MM.1S (cell line): ENCODE measurements at regions not wholly inside any gene's neighbourhood (a gene's known extent, or its start where the extent isn't known, plus 50 kb on each side); places are given as distances from the start of the nearest gene placed in this dataset.

Experiments
- DNase-seq: peaks from one replicate; pipeline ENCODE4 v3.0.0-alpha.2; 2015
- H2AFZ ChIP-seq: fragments of 300-600 bp; sonication (generic); 2 replicates; pipeline ENCODE4 v1.6.0; 2016; ENCODE audit warnings: antibody characterized with exemption, low read length
- H3F3A ChIP-seq: fragments of 300-600 bp; sonication (generic); 2 replicates; pipeline ENCODE4 v1.6.1; 2016; ENCODE audit warnings: mild to moderate bottlenecking, antibody characterized with exemption, low read length, moderate library complexity, mixed read lengths; ENCODE audit not compliant: insufficient read depth
- H3K27ac ChIP-seq: fragments of 300-600 bp; sonication (generic); 2 replicates; pipeline ENCODE4 v1.5.1; 2016; ENCODE audit warnings: mild to moderate bottlenecking, low read length
- H3K27me3 ChIP-seq: fragments of 300-600 bp; sonication (generic); replicated peaks from 2 replicates; pipeline ENCODE4 v1.6.0; 2016; ENCODE audit warnings: low read length; ENCODE audit not compliant: insufficient read depth
- H3K36me3 ChIP-seq: fragments of 300-600 bp; sonication (generic); replicated peaks from 2 replicates; pipeline ENCODE4 v1.6.1; 2016; ENCODE audit warnings: mild to moderate bottlenecking, low read length, mixed read lengths; ENCODE audit not compliant: insufficient read depth
- H3K4me1 ChIP-seq: fragments of 300-600 bp; sonication (generic); 2 replicates; pipeline ENCODE4 v1.6.1; 2016; ENCODE audit warnings: low read length, mixed read lengths
- H3K4me2 ChIP-seq: fragments of 300-600 bp; sonication (generic); 2 replicates; pipeline ENCODE4 v1.6.0; 2016; ENCODE audit warnings: low read depth, low read length
- H3K4me3 ChIP-seq: fragments of 300-600 bp; sonication (generic); 2 replicates; pipeline ENCODE4 v1.5.1; 2016; ENCODE audit warnings: low read length, mixed read lengths
- H3K79me2 ChIP-seq: fragments of 300-600 bp; sonication (generic); 2 replicates; pipeline ENCODE4 v1.6.1; 2016; ENCODE audit warnings: mixed run types, low read length, mixed read lengths
- H3K9ac ChIP-seq: fragments of 300-600 bp; sonication (generic); 2 replicates; pipeline ENCODE4 v1.6.1; 2016; ENCODE audit warnings: low read length, mixed read lengths
- H3K9me2 ChIP-seq: fragments of 300-600 bp; sonication (generic); replicated peaks from 2 replicates; pipeline ENCODE4 v1.6.1; 2016; ENCODE audit warnings: mild to moderate bottlenecking, low read length, mixed read lengths; ENCODE audit not compliant: insufficient read depth
- H3K9me3 ChIP-seq: fragments of 300-600 bp; sonication (generic); replicated peaks from 2 replicates; pipeline ENCODE4 v1.6.1; 2016; ENCODE audit warnings: mild to moderate bottlenecking, low read length, mixed read lengths; ENCODE audit not compliant: insufficient read depth
- H4K20me1 ChIP-seq: fragments of 300-600 bp; sonication (generic); 2 replicates; pipeline ENCODE4 v1.6.1; 2016; ENCODE audit warnings: mild to moderate bottlenecking, low read length, moderate library complexity, mixed read lengths; ENCODE audit not compliant: insufficient read depth
- CTCF ChIP-seq: fragments of 300-600 bp; sonication (generic); IDR thresholded peaks from 2 replicates; pipeline ENCODE4 v1.5.1; 2016; ENCODE audit warnings: antibody characterized with exemption, low read length, mixed read lengths
- EZH2 ChIP-seq: fragments of 300-600 bp; sonication (generic); optimal IDR thresholded peaks from 2 replicates; pipeline ENCODE3; 2017; ENCODE audit warnings: low read depth, mild to moderate bottlenecking, antibody characterized with exemption, low read length, mixed read lengths
- EZH2phosphoT487 ChIP-seq: fragments of 300-600 bp; sonication (generic); IDR thresholded peaks from 2 replicates; pipeline ENCODE4 v1.6.1; 2018; ENCODE audit warnings: antibody characterized with exemption, low read length

- DNase-seq, result no peak
- H3K27ac ChIP-seq, result no peak overlapping the region
Measured at GRCh38 chr4:132910229-132910748, 238.8 kb upstream of the PCDH10 start.

GRCh38 chr4:132918096-132918495, 231.0 kb upstream of the PCDH10 start:
- Histone ChIP-seq H3K4me3 (no peak overlapping the region), H3K79me2 (no peaks in the 10 kb centered on the region), H3K4me1 (no peaks in the 10 kb centered on the region), H3K27me3 (no peaks in the 10 kb centered on the region), H3K9me2 (no peaks in the 10 kb centered on the region), H3K27ac (no peak overlapping the region), H3K9me3 (no peaks in the 10 kb centered on the region), H3K9ac (no peak overlapping the region), H3F3A (no peaks in the 10 kb centered on the region), H4K20me1 (no peaks in the 10 kb centered on the region), H3K36me3 (no peaks in the 10 kb centered on the region), H2AFZ (no peak overlapping the region), H3K4me2 (no peak overlapping the region)
- no peak for DNase-seq
- TF ChIP-seq EZH2phosphoT487 (no peak), EZH2 (no peak), CTCF (no peak)

More at GRCh38 chr4:132910229-132910748, 238.8 kb upstream of the PCDH10 start:
- Histone ChIP-seq H3K9ac (no peak overlapping the region), H3K79me2 (no peaks in the 10 kb centered on the region), H3K4me1 (no peaks in the 10 kb centered on the region), H3K4me3 (no peak overlapping the region), H3K9me2 (no peaks in the 10 kb centered on the region), H3K9me3 (no peaks in the 10 kb centered on the region), H3F3A (no peaks in the 10 kb centered on the region), H3K36me3 (no peaks in the 10 kb centered on the region), H3K4me2 (no peak overlapping the region), H4K20me1 (no peaks in the 10 kb centered on the region), H3K27me3 (no peaks in the 10 kb centered on the region), H2AFZ (no peak overlapping the region)
- no peak for TF ChIP-seq EZH2
- no peak for TF ChIP-seq CTCF
- no peak for TF ChIP-seq EZH2phosphoT487

GRCh38 chr4:132923516-132923915, 225.6 kb upstream of the PCDH10 start:
- no peaks in the 10 kb centered on the region for H3K4me1 ChIP-seq
- no peaks in the 10 kb centered on the region for H3K79me2 ChIP-seq
- no peak overlapping the region for H3K4me2 ChIP-seq
- H3F3A ChIP-seq, result no peaks in the 10 kb centered on the region
- H3K9me3 ChIP-seq, result no peaks in the 10 kb centered on the region
- H3K4me3 ChIP-seq, result no peak overlapping the region
- H3K9ac ChIP-seq, result no peak overlapping the region
- no peaks in the 10 kb centered on the region for H3K27me3 ChIP-seq
- TF ChIP-seq CTCF (no peak), EZH2 (no peak), EZH2phosphoT487 (no peak)
- no peaks in the 10 kb centered on the region for H3K36me3 ChIP-seq
- H3K27ac ChIP-seq, result no peak overlapping the region
- no peak overlapping the region for H2AFZ ChIP-seq
- no peak for DNase-seq
- no peaks in the 10 kb centered on the region for H4K20me1 ChIP-seq
- no peaks in the 10 kb centered on the region for H3K9me2 ChIP-seq
